GM12874 (cell line): ENCODE measurements at regions not wholly inside any gene's neighbourhood (a gene's known extent, or its start where the extent isn't known, plus 50 kb on each side); places are given as distances from the start of the nearest gene placed in this dataset.

Experiments
- TF ChIP-seq, protein P1 (sequence below): IDR thresholded peaks from 2 replicates; pipeline ENCODE4 v1.5.1; 2011; ENCODE audit warnings: low read depth, mild to moderate bottlenecking, control low read depth, low read length, moderate library complexity; ENCODE audit not compliant: insufficient read depth

DNA sequence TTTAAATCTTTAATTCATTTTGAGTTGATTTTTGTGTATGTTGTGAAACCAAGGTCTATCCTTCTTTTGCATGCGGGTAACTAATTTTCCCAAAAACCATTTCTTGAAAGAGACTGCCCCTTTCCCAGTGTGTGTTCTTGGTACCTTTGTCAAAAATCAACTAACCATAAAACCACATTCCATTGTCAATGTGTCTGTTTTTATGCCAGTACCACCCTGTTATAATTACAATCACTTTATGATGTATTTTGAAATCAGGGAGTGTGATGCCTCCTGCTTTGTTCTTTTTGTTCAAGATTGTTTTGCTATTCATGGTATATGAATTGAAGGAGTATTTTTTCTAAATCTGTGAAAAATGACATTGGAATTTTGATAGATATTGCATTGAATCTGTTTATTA lies 689.6 kb downstream of the TSN start:
- TF ChIP-seq, protein P1, sequence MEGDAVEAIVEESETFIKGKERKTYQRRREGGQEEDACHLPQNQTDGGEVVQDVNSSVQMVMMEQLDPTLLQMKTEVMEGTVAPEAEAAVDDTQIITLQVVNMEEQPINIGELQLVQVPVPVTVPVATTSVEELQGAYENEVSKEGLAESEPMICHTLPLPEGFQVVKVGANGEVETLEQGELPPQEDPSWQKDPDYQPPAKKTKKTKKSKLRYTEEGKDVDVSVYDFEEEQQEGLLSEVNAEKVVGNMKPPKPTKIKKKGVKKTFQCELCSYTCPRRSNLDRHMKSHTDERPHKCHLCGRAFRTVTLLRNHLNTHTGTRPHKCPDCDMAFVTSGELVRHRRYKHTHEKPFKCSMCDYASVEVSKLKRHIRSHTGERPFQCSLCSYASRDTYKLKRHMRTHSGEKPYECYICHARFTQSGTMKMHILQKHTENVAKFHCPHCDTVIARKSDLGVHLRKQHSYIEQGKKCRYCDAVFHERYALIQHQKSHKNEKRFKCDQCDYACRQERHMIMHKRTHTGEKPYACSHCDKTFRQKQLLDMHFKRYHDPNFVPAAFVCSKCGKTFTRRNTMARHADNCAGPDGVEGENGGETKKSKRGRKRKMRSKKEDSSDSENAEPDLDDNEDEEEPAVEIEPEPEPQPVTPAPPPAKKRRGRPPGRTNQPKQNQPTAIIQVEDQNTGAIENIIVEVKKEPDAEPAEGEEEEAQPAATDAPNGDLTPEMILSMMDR = no peak

DNA sequence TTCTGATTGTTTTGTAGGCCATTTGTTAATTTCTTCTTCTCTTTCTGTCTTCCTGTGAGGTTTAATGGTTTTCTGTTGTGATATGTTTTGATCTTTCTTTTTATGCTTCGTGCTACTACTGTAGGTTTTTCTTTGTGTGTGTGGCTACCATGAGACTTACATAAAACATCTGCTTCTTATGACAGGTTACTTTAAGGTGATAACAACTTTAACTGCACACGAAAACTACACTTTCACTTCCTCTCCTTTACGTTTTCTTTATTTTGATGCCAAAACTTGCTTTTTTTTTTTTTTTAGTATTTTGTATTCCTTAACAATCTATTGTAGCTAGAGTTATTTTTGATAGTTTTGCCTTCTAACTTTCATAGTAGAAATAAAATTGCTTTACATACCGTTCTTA lies 691.3 kb downstream of the TSN start:
- TF ChIP-seq, protein P1 = no peak

DNA sequence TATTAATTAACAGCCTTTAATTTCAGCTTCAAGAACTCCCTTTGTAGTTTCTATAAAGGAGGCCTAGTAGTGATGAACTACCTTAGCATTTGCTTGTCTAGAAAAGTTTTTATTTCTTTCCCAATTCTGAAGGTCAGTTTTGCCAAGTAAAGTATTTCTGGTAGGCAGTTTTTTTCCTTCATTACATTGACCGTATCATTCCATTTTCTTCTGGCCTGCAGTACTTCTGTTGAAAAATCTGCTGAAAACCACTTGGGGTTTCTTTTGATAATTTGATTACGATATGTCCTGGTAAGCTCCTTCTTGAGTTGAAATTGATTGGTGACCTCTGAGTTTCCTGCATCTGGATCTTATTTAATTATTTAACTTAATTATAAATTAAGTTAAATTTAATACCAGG lies 691.8 kb downstream of the TSN start:
- TF ChIP-seq, protein P1 = no peak

DNA sequence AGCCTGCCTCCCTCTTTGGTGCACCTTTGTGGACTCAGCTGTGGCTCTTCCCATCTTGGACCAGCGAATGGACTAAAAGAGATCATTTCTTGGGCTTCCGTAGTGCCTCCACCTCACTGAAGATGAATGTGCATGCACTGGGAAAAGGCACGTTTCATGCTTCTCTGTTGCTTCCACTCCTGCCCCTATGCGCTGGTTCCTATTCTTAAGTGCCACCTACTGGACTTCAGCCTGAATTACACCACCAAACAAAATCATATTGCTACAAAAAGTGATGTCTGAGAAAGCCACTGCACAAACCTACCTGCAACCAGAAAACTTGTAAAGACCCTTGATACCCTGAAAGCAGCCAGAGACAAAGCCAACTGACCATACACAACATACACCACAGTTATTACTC lies 695.6 kb downstream of the TSN start:
- TF ChIP-seq, protein P1 = peak; percentile 36; the same call in 1 of the 2 replicates

DNA sequence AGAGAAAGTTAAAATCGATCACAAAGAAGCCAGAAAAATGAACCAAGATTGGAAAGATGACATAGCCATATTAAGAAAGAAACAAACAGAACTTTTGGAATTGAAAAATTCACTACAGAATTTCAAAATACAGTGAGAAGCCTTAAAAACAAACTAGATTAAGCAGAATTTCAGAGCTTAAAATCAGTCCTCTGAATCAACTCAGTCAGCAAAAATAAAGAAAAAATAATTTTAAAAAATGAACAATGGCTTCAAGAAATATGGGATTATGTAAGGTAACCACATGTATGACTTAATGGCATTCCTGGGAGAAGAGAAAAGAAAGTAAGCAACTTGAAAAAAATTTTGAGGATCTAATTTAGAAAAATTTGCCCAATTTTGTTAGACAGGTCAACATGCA lies 696.2 kb downstream of the TSN start:
- TF ChIP-seq, protein P1 = no peak

DNA sequence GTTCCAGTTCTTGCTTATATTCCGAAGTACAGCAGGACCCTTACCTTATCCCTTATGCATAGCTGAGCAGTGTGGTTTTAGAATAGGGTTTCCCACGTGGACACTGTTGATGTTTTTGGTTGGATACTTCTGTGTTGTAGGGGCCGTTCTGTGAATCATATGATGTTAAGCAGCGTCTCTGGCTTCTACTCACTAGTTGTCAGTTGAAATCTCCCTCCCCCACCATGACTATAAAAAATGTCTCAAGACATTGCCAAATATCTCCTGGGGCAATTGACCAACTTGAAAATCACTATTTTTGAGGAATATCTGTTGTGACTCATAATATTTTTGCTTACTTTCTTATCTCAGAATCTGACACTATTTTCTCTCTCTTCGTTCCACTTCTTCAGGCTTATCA lies 713.7 kb downstream of the TSN start:
- TF ChIP-seq, protein P1 = no peak

DNA sequence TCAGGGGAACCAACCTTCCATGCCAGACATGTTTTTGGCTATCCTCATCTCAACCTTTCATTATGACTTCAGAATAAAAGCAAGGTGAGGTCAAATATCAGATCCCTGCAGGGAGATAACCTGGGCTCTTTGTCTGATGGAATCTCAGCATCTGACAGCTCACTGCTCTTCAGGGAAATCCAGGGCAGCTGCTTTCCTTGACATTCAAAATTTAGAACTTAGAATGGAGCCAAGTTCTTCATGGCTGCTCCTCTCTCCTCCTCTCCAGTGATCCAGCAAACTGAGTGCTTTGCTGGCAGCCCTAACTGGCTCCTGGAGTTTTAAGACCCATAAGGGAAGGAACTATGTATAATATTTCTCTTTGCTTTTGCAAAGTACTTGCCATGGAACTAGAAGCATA lies 716.3 kb downstream of the TSN start:
- TF ChIP-seq, protein P1 = no peak

DNA sequence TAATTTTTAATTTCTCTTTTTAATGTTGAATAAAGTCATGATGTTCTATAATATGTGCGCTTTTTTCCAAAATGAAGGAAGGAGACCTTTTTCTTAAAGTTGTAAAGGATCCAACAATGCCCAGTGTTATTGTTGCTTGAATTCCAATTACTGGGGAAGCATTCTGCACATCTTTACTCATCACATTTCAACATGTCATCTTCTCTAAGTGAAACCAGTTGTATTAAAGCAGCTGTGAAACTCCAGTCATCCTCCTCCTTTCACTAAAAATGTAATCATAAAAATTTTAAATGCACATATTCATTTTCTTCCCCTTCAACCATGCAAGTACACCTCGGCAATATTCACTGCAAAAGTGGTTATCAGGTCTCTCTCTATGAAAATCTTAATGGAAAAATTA lies 722.7 kb downstream of the TSN start:
- TF ChIP-seq, protein P1 = no peak
